SK-N-SH (cell line): ENCODE measurements at regions not wholly inside any gene's neighbourhood (a gene's known extent, or its start where the extent isn't known, plus 50 kb on each side); places are given as distances from the start of the nearest gene placed in this dataset.

Experiments
- CTCF ChIA-PET: fragments of 300-600, 350-600 bp; formaldehyde crosslinking; extraction: SDS; loops from one replicate; lab custom pipeline; 2021; lab: Yijun Ruan, JAX
- POLR2A ChIA-PET: fragments of 350-600 bp; sonication (Branson Sonifier 250); formaldehyde crosslinking; extraction: SDS; loops from one replicate; lab custom pipeline; 2020; ENCODE audit warnings: antibody characterized with exemption, inconsistent platforms; lab: Yijun Ruan, JAX
- DNase-seq: peaks from one replicate; pipeline ENCODE4 v3.0.0; 2012
- H2AFZ ChIP-seq: fragments of 200-600 bp; sonication (generic); 2 replicates; pipeline ENCODE4 v1.8.1; 2016; ENCODE audit warnings: antibody characterized with exemption, mild to moderate bottlenecking, low read depth
- H3F3A ChIP-seq: fragments of 200-600 bp; sonication (generic); replicated peaks from 2 replicates; pipeline ENCODE3; 2016; ENCODE audit warnings: antibody characterized with exemption, mild to moderate bottlenecking; ENCODE audit not compliant: insufficient read depth
- H3K27ac ChIP-seq, 2 experiments: fragments of 200-500 bp in 1 of 2; fragments of 200-600 bp in 1 of 2; sonication (Bioruptor generic) in 1 of 2; sonication (generic), shearing (Covaris generic) in 1 of 2; 2 replicates each; pipeline versions ENCODE4 v1.5.1 to v1.6.1; 2014 to 2016; ENCODE audit warnings: low read depth in 2 of 2, inconsistent platforms in 1 of 2, low read length in 1 of 2, mild to moderate bottlenecking in 1 of 2, mixed read lengths in 1 of 2
- H3K27me3 ChIP-seq: fragments of 200-600 bp; sonication (generic), shearing (Covaris generic); 2 replicates; pipeline ENCODE4 v1.6.1; 2016; ENCODE audit warnings: mixed run types; ENCODE audit not compliant: insufficient read depth
- H3K36me3 ChIP-seq, 2 experiments: fragments of 200-500 bp in 1 of 2; fragments of 200-600 bp in 1 of 2; sonication (Bioruptor generic) in 1 of 2; sonication (generic) in 1 of 2; replicated peaks in 1 of 2; 2 replicates each; pipeline versions ENCODE3 to v1.5.1; 2014 to 2016; ENCODE audit warnings: low read length in 1 of 2, mild to moderate bottlenecking in 1 of 2; ENCODE audit not compliant: insufficient read depth in 2 of 2, control insufficient read depth in 1 of 2
- H3K4me1 ChIP-seq, 2 experiments: fragments of 200-500 bp in 1 of 2; fragments of 200-600 bp in 1 of 2; sonication (Bioruptor generic) in 1 of 2; sonication (generic), shearing (Covaris generic) in 1 of 2; 2 replicates each; pipeline versions ENCODE4 v1.5.1 to v1.6.1; 2014 to 2016; ENCODE audit warnings: low read depth in 1 of 2, low read length in 1 of 2, mixed run types in 1 of 2; ENCODE audit not compliant: insufficient read depth in 2 of 2, control insufficient read depth in 1 of 2
- H3K4me2 ChIP-seq: fragments of 200-600 bp; sonication (generic), shearing (Covaris generic); 2 replicates; pipeline ENCODE4 v1.6.1; 2017; ENCODE audit warnings: mixed run types
- H3K4me3 ChIP-seq, 2 experiments: fragments of 200-500 bp in 1 of 2; fragments of 200-600 bp in 1 of 2; sonication (Bioruptor generic) in 1 of 2; sonication (generic), shearing (Covaris generic) in 1 of 2; 2 replicates each; pipeline versions ENCODE4 v1.5.1 to v1.8.1; 2014 to 2016; ENCODE audit warnings: low read depth in 2 of 2, inconsistent platforms in 1 of 2, low read length in 1 of 2, mild to moderate bottlenecking in 1 of 2, mixed read lengths in 1 of 2, moderate library complexity in 1 of 2
- H3K79me2 ChIP-seq: fragments of 200-600 bp; sonication (generic); 2 replicates; pipeline ENCODE4 v1.8.1; 2017; ENCODE audit warnings: mild to moderate bottlenecking; ENCODE audit not compliant: insufficient read depth
- H3K9ac ChIP-seq: fragments of 200-600 bp; sonication (generic); 2 replicates; pipeline ENCODE4 v1.6.1; 2017; ENCODE audit warnings: mixed run types
- H3K9me2 ChIP-seq: fragments of 200-600 bp; sonication (generic); 2 replicates; pipeline ENCODE4 v1.6.1; 2017; ENCODE audit warnings: mixed run types
- H3K9me3 ChIP-seq: fragments of 200-600 bp; sonication (generic); 2 replicates; pipeline ENCODE4 v1.6.1; 2017; ENCODE audit warnings: mixed run types, mild to moderate bottlenecking, moderate library complexity
- H4K20me1 ChIP-seq: fragments of 200-600 bp; sonication (generic); 2 replicates; pipeline ENCODE4 v1.6.1; 2017; ENCODE audit warnings: mild to moderate bottlenecking, mixed run types; ENCODE audit not compliant: insufficient read depth
- FOSL2 ChIP-seq: IDR thresholded peaks from 2 replicates; pipeline ENCODE4 v1.4.0; 2012; ENCODE audit warnings: low read depth, mild to moderate bottlenecking, moderate library complexity, borderline replicate concordance
- JUND ChIP-seq: IDR thresholded peaks from 2 replicates; pipeline ENCODE4 v1.4.0; 2012
- MAX ChIP-seq: IDR thresholded peaks from 2 replicates; pipeline ENCODE4 v1.4.0; 2012; ENCODE audit warnings: low read depth
- NRF1 ChIP-seq: IDR thresholded peaks from 2 replicates; pipeline ENCODE4 v1.6.1; 2012; ENCODE audit warnings: low read depth, mild to moderate bottlenecking, low read length
- PBX3 ChIP-seq: IDR thresholded peaks from 2 replicates; pipeline ENCODE4; 2012
- POLR2AphosphoS5 ChIP-seq: IDR thresholded peaks from 2 replicates; pipeline ENCODE4 v1.6.1; 2012; ENCODE audit warnings: low read depth, low read length
- RCOR1 ChIP-seq: fragments of 150-350 bp; IDR thresholded peaks from 2 replicates; pipeline ENCODE4 v1.6.1; 2017; ENCODE audit warnings: antibody characterized with exemption, low read length
- REST ChIP-seq: IDR thresholded peaks from 2 replicates; pipeline ENCODE4 v1.6.1; 2012; ENCODE audit warnings: mild to moderate bottlenecking, low read depth, low read length, moderate library complexity
- RFX5 ChIP-seq: IDR thresholded peaks from 2 replicates; pipeline ENCODE4 v1.6.1; 2012; ENCODE audit warnings: mild to moderate bottlenecking, improper control_type of control experiment, low read length
- SIN3A ChIP-seq: IDR thresholded peaks from 2 replicates; pipeline ENCODE4 v1.6.1; 2012; ENCODE audit warnings: low read depth, mild to moderate bottlenecking, low read length, moderate library complexity, borderline replicate concordance
- TCF12 ChIP-seq: IDR thresholded peaks from 2 replicates; pipeline ENCODE4 v1.4.0; 2012
- YY1 ChIP-seq: IDR thresholded peaks from 2 replicates; pipeline ENCODE4 v1.4.0; 2012; ENCODE audit warnings: low read depth, mild to moderate bottlenecking
- WGBS: methylation state at CpG from one replicate; pipeline ENCODE4 v1.1.6; 2017; ENCODE audit warnings: low lambda C conversion rate; 5-methylcytosine and 5-hydroxymethylcytosine counted together

- Histone ChIP-seq H3K4me3 (no peak overlapping the region), H3K27me3 (no peaks in the 10 kb centered on the region), H3K36me3 (no peaks in the 10 kb centered on the region), H3K9me2 (no peaks in the 10 kb centered on the region), H4K20me1 (no peaks in the 10 kb centered on the region), H2AFZ (peak overlapping the region; percentile 86), H3F3A (peaks cover 26% of the 10 kb centered on the region), H3K4me2 (peak overlapping the region; percentile 39), H3K9ac (peak overlapping the region; percentile 55; the same call in 1 of the 2 replicates), H3K79me2 (no peaks in the 10 kb centered on the region), H3K4me1 (peaks cover 2 to 36% of the 10 kb centered on the region in 2 experiments; a peak in 3 of 4 replicates), H3K9me3 (no peaks in the 10 kb centered on the region), H3K27ac (peak overlapping the region; percentile 59 to 89; a peak in 3 of 4 replicates)
- ChIA-PET POLR2A (no interaction called here), CTCF (no interaction called here)
- TF ChIP-seq RFX5 (no peak), JUND (peak; percentile 72), MAX (peak; percentile 76), REST (0 out of 2 replicates have a peak, but pooled peaks have one; percentile 10), RCOR1 (no peak), NRF1 (no peak), FOSL2 (peak; percentile 90; the same call in 1 of the 2 replicates), TCF12 (peak; percentile 25; the same call in 1 of the 2 replicates), POLR2AphosphoS5 (peak; percentile 36; the same call in 1 of the 2 replicates), SIN3A (0 out of 2 replicates have a peak, but pooled peaks have one; percentile 20), PBX3 (peak; percentile 50)
- DNase-seq: no peak
- 18% methylated on average over 7 of the region's 7 CpGs for WGBS
These were observed 98.1 kb downstream of the ADSS2 start for GRCh38 chr1:244353551-244354091.

GRCh38 chr1:244354810-244355278 lies 96.9 kb downstream of the ADSS2 start:
- Histone ChIP-seq H3K9ac (no peak overlapping the region), H3K79me2 (no peaks in the 10 kb centered on the region), H3K9me2 (no peaks in the 10 kb centered on the region), H3K9me3 (no peaks in the 10 kb centered on the region), H3K27ac (peak overlapping the region in 1 of 2 experiments; percentile 89; a peak in 3 of 4 replicates), H3F3A (peaks cover 15% of the 10 kb centered on the region)
- WGBS: 68% methylated on average over 5 of the region's 5 CpGs
- TF ChIP-seq FOSL2 (no peak), YY1 (0 out of 2 replicates have a peak, but pooled peaks have one; percentile 30)
- TF ChIP-seq, all 33 proteins: peak for 1
- DNase-seq: no peak
- POLR2A ChIA-PET: interaction anchor here (0.6 kb wide), 1 partner anchor 24 kb away, joined by 3 read pairs; no protein-coding TSS in a partner anchor
- Histone ChIP-seq H3K36me3 (no peaks in the 10 kb centered on the region), H3K4me1 (peaks cover 2 to 26% of the 10 kb centered on the region in 2 experiments; a peak in 3 of 4 replicates), H4K20me1 (no peaks in the 10 kb centered on the region), H3K27me3 (no peaks in the 10 kb centered on the region), H3K4me3 (no peak overlapping the region), H3K4me2 (no peak overlapping the region), H2AFZ (peak overlapping the region; percentile 72)
- CTCF ChIA-PET: no interaction called here
